Stimulated activated CD4-positive, alpha-beta T cell treated with anti-CD3 and anti-CD28 coated beads, TNF-alpha, amount 100 ng/mL, for 24 hours (primary cell): ENCODE measurements at regions not wholly inside any gene's neighbourhood (a gene's known extent, or its start where the extent isn't known, plus 50 kb on each side); places are given as distances from the start of the nearest gene placed in this dataset.

Experiments
- DNase-seq, 3 experiments: peaks; one replicate each; pipeline ENCODE4 v3.0.0-alpha.2; 2020; ENCODE audit warnings: low read depth in 3 of 3

GRCh38 chr6:1037430-1038202 lies 274.3 kb upstream of the FOXQ1 start:
- DNase-seq = no peak

- no peak for DNase-seq
These were observed 276.5 kb upstream of the FOXQ1 start for GRCh38 chr6:1035401-1035800.

GRCh38 chr6:1031720-1032119 lies 280.2 kb upstream of the FOXQ1 start:
- DNase-seq = no peak

- no peak for DNase-seq
These were observed 282.8 kb upstream of the FOXQ1 start for GRCh38 chr6:1029141-1029540.

- DNase-seq = no peak
These were observed 283.2 kb upstream of the FOXQ1 start for GRCh38 chr6:1028723-1029122.

GRCh38 chr6:1027795-1028569 lies 283.9 kb upstream of the FOXQ1 start:
- DNase-seq = no peak

- DNase-seq = no peak
These were observed 284.6 kb upstream of the FOXQ1 start for GRCh38 chr6:1027109-1027794.

GRCh38 chr6:1025821-1026220 lies 286.1 kb upstream of the FOXQ1 start:
- DNase-seq = no peak

GRCh38 chr6:1024587-1024986 lies 287.3 kb upstream of the FOXQ1 start:
- no peak for DNase-seq

GRCh38 chr6:1024161-1024560 lies 287.7 kb upstream of the FOXQ1 start:
- DNase-seq = no peak

- DNase-seq = no peak
These were observed 288.7 kb upstream of the FOXQ1 start for GRCh38 chr6:1023229-1023628.

- no peak for DNase-seq
These were observed 289.2 kb upstream of the FOXQ1 start for GRCh38 chr6:1022719-1023118.

GRCh38 chr6:1020837-1021236 lies 291.1 kb upstream of the FOXQ1 start:
- no peak for DNase-seq

GRCh38 chr6:1020133-1020532 lies 291.8 kb upstream of the FOXQ1 start:
- no peak for DNase-seq

GRCh38 chr6:1018041-1018440 lies 293.9 kb upstream of the FOXQ1 start:
- no peak for DNase-seq

- no peak for DNase-seq
These were observed 295.3 kb upstream of the FOXQ1 start for GRCh38 chr6:1016329-1017302.

- no peak for DNase-seq
These were observed 296.1 kb upstream of the FOXQ1 start for GRCh38 chr6:1015825-1016224.

- no peak for DNase-seq
These were observed 297.5 kb upstream of the FOXQ1 start for GRCh38 chr6:1014431-1014807.

- no peak for DNase-seq
These were observed 298.1 kb upstream of the FOXQ1 start for GRCh38 chr6:1013656-1014430.

- no peak for DNase-seq
These were observed 302.8 kb upstream of the FOXQ1 start for GRCh38 chr6:1009103-1009502.

GRCh38 chr6:1007159-1007558 lies 304.7 kb upstream of the FOXQ1 start:
- no peak for DNase-seq
